K562 (cell line): ENCODE measurements at regions not wholly inside any gene's neighbourhood (a gene's known extent, or its start where the extent isn't known, plus 50 kb on each side); places are given as distances from the start of the nearest gene placed in this dataset.
"Not testable (repeated sequence)": the region's sequence is repeated elsewhere in the genome, so short reads cannot be mapped to it uniquely, and the experiment has no call there.

Experiments
- ATAC-seq: fragments of 200-7000 bp; cut with Tn5 transposase; 3 replicates; pipeline ENCODE4 v1.9.1; 2020; ENCODE audit warnings: moderate library complexity
- BruUV-seq: library from RNA; stranded (reverse); fragments of 400-500 nt; replicated peaks from 2 replicates; lab custom pipeline; 2021; lab: Mats Ljungman, UMichigan
- CTCF ChIA-PET: fragments of 300-600 bp; formaldehyde crosslinking; extraction: SDS; loops from one replicate; lab custom pipeline; 2021; ENCODE audit warnings: low intra/inter-chr PET ratio; lab: Yijun Ruan, JAX
- POLR2A ChIA-PET: fragments of 300-600, 350-650 bp; sonication (Branson Sonifier 250); formaldehyde crosslinking; extraction: SDS; loops from one replicate; lab custom pipeline; 2021; ENCODE audit warnings: antibody characterized with exemption, inconsistent platforms; lab: Yijun Ruan, JAX
- DNase-seq, 4 experiments: peaks; one replicate each; pipeline versions ENCODE4 v3.0.0 to v3.0.0-alpha.2; 2011 to 2018; ENCODE audit warnings: low spot score in 3 of 4, mixed read lengths in 3 of 4; ENCODE audit errors: extremely low read depth in 1 of 4
- FAIRE-seq: peaks from 2 replicates; lab custom pipeline; 2011; peaks lifted over from hg19 to GRCh38; lab: Jason Lieb, UNC
- H2AFZ ChIP-seq: 2 replicates; pipeline ENCODE4 v1.6.0; 2011; ENCODE audit warnings: low read depth, low read length, control low read depth, inconsistent platforms
- H3K27ac ChIP-seq: fragments of 200-600 bp; 3 replicates; pipeline ENCODE4 v1.8.0; 2011; ENCODE audit warnings: low read depth, mild to moderate bottlenecking, control low read depth, inconsistent platforms, low read length, moderate library complexity, mixed read lengths; ENCODE audit errors: extremely low read depth
- H3K27me3 ChIP-seq, 2 experiments: fragments of 300-600 bp in 1 of 2; 2 replicates in 1 of 2; 3 replicates in 1 of 2; pipeline versions ENCODE4 v1.6.0 to v1.8.0; 2011; ENCODE audit warnings: inconsistent platforms in 2 of 2, low read length in 2 of 2, mild to moderate bottlenecking in 1 of 2, mixed read lengths in 1 of 2, moderate library complexity in 1 of 2; ENCODE audit not compliant: control insufficient read depth in 2 of 2, insufficient read depth in 2 of 2
- H3K36me3 ChIP-seq: fragments of 300-600 bp; 3 replicates; pipeline ENCODE4 v1.8.0; 2011; ENCODE audit warnings: mild to moderate bottlenecking, low read length, inconsistent platforms; ENCODE audit not compliant: control insufficient read depth, insufficient read depth
- H3K4me1 ChIP-seq, 2 experiments: fragments of 200-600 bp in 1 of 2; replicated peaks in 1 of 2; 2 replicates in 1 of 2; 3 replicates in 1 of 2; pipeline versions ENCODE4 v1.5.1 to v1.8.0; 2011; ENCODE audit warnings: inconsistent platforms in 2 of 2, low read length in 2 of 2, mild to moderate bottlenecking in 1 of 2, mixed read lengths in 1 of 2, moderate library complexity in 1 of 2; ENCODE audit not compliant: control insufficient read depth in 2 of 2, insufficient read depth in 2 of 2
- H3K4me2 ChIP-seq: 2 replicates; pipeline ENCODE4 v1.6.1; 2011; ENCODE audit warnings: low read length, control low read depth, inconsistent platforms, mixed read lengths; ENCODE audit not compliant: insufficient read depth
- H3K4me3 ChIP-seq: fragments of 200-600 bp; sonication (generic), shearing (Covaris generic); 2 replicates; pipeline ENCODE4 v1.5.1; 2016; ENCODE audit warnings: control low read depth, inconsistent platforms
- H3K79me2 ChIP-seq: fragments of 200-600 bp; 3 replicates; pipeline ENCODE4 v1.8.0; 2011; ENCODE audit warnings: low read length, inconsistent platforms; ENCODE audit not compliant: control insufficient read depth, insufficient read depth
- H3K9ac ChIP-seq, 2 experiments: 2 replicates each; pipeline versions ENCODE4 v1.6.0 to v1.6.1; 2011; ENCODE audit warnings: low read depth in 2 of 2, low read length in 2 of 2, control low read depth in 1 of 2, inconsistent platforms in 1 of 2, mild to moderate bottlenecking in 1 of 2, mixed read lengths in 1 of 2; ENCODE audit not compliant: insufficient read depth in 1 of 2
- H3K9me1 ChIP-seq: one replicate; pipeline ENCODE4 v1.6.0; 2011; ENCODE audit warnings: inconsistent platforms, mild to moderate bottlenecking, low read length, moderate library complexity; ENCODE audit not compliant: control insufficient read depth, insufficient read depth
- H3K9me3 ChIP-seq: replicated peaks from 2 replicates; pipeline ENCODE4 v1.5.1; 2011; ENCODE audit warnings: low read depth, low read length, inconsistent platforms; ENCODE audit not compliant: control insufficient read depth, insufficient read depth
- H4K20me1 ChIP-seq: replicated peaks from 2 replicates; pipeline ENCODE4 v1.6.1; 2011; ENCODE audit warnings: low read length, inconsistent platforms, mixed read lengths; ENCODE audit not compliant: control insufficient read depth, insufficient read depth
- ARID1B ChIP-seq: fragments of 450-650 bp; IDR thresholded peaks from 2 replicates; pipeline ENCODE4 v1.6.1; 2016; ENCODE audit warnings: antibody characterized with exemption, mild to moderate bottlenecking, inconsistent platforms
- CCNT2 ChIP-seq: IDR thresholded peaks from 2 replicates; pipeline ENCODE4 v1.6.1; 2011; ENCODE audit warnings: borderline replicate concordance, low read depth, mild to moderate bottlenecking, moderate library complexity, mixed read lengths, low read length; ENCODE audit not compliant: insufficient read length; ENCODE audit errors: extremely low read depth
- CTBP1 ChIP-seq: fragments of 450-650 bp; IDR thresholded peaks from 2 replicates; pipeline ENCODE4 v1.6.1; 2016; ENCODE audit warnings: borderline replicate concordance
- GATA2 ChIP-seq: sonication (generic); formaldehyde crosslinking; IDR thresholded peaks from 2 replicates; pipeline ENCODE4 v1.4.0; 2020; ENCODE audit warnings: mild to moderate bottlenecking, missing genetic modification reagents
- JUN ChIP-seq, 2 experiments: sonication (generic) in 1 of 2; formaldehyde crosslinking in 1 of 2; IDR thresholded peaks; 2 replicates each; pipeline versions ENCODE4 v1.6.1 to v1.8.0; 2012 to 2022; ENCODE audit warnings: borderline replicate concordance in 2 of 2, mild to moderate bottlenecking in 2 of 2, improper control_type of control experiment in 1 of 2, low read depth in 1 of 2, low read length in 1 of 2, missing genetic modification reagents in 1 of 2
- JUND ChIP-seq, 2 experiments: IDR thresholded peaks; 2 replicates in 1 of 2; 3 replicates in 1 of 2; pipeline ENCODE4 v1.6.1; 2011; ENCODE audit warnings: borderline replicate concordance in 2 of 2, low read depth in 2 of 2, low read length in 2 of 2, improper control_type of control experiment in 1 of 2, missing biosample characterization in 1 of 2, missing genetic modification characterization in 1 of 2, missing genetic modification reagents in 1 of 2
- NRF1 ChIP-seq, 2 experiments: fragments of 450-650 bp; IDR thresholded peaks in 1 of 2; conservative IDR thresholded peaks in 1 of 2; 2 replicates each; pipeline ENCODE4 v1.6.1; 2014; ENCODE audit warnings: mild to moderate bottlenecking in 2 of 2
- TFAP4 ChIP-seq: sonication (generic); formaldehyde crosslinking; IDR thresholded peaks from 2 replicates; pipeline ENCODE4 v1.8.0; 2022; ENCODE audit warnings: missing genetic modification reagents, mild to moderate bottlenecking, moderate library complexity, borderline replicate concordance
- WGBS: fragments of 100-300 bp; shearing (Covaris generic); methylation state at CpG from one replicate; pipeline ENCODE4 v1.1.6; 2016; ENCODE audit warnings: low coverage, mixed read lengths; ENCODE audit not compliant: insufficient coverage; ENCODE audit errors: missing lambda C conversion rate; 5-methylcytosine and 5-hydroxymethylcytosine counted together
- in situ Hi-C: fragments of 300-500 bp; cut with MboI; formaldehyde crosslinking; loops from 4 replicates; pipeline ENCODE4 v1.15.0; 2018; ENCODE audit warnings: inconsistent platforms, mixed read lengths
- intact Hi-C: fragments of 100-400 bp; cut with micrococcal nuclease; formaldehyde crosslinking; loops from 2 replicates; pipeline ENCODE4 v1.14.2; 2022

- TF ChIP-seq JUND (IDR thresholded peaks at IDR 0.05; ENCODE audit: borderline replicate concordance, low read depth, low read length) (peak; percentile 79; the same call in 1 of the 2 replicates), JUND (tag; IDR thresholded peaks at IDR 0.05; ENCODE audit: borderline replicate concordance, low read depth, low read length) (peak; percentile 40; the same call in 1 of the 3 replicates), GATA2 (0 out of 2 replicates have a peak, but pooled peaks have one; percentile 23), CCNT2 (peak; percentile 18), CTBP1 (peak; percentile 53; the same call in 1 of the 2 replicates), ARID1B (peak; percentile 25; the same call in 1 of the 2 replicates), NRF1 (conservative IDR thresholded peaks at IDR 0.05 in 1 of 2, IDR thresholded peaks at IDR 0.05 in 1 of 2) (0 out of 4 replicates have a peak, but pooled peaks of 1 of the 2 experiments have one; percentile 20), JUN (IDR thresholded peaks at IDR 0.05; ENCODE audit: borderline replicate concordance, low read depth, low read length) (peak; percentile 56; the same call in 1 of the 2 replicates), TFAP4 (CRISPR knock-in tag) (peak; percentile 87)
- TF ChIP-seq JUN (CRISPR knock-in tag; IDR thresholded peaks at IDR 0.05; ENCODE audit: borderline replicate concordance), result not testable (repeated sequence)
These were observed 80.9 kb upstream of the SAMD11 start (continued) for GRCh38 chr1:842799-843198.

- POLR2A ChIA-PET, CTCF ChIA-PET, H3K79me2 ChIP-seq, H3K27ac ChIP-seq, H3K4me2 ChIP-seq, H3K9me1 ChIP-seq, H3K27me3 ChIP-seq, H4K20me1 ChIP-seq, H2AFZ ChIP-seq, H3K9ac ChIP-seq, ATAC-seq, FAIRE-seq, BruUV-seq, DNase-seq, H3K4me3 ChIP-seq, H3K9me3 ChIP-seq: not testable (repeated sequence)
- Histone ChIP-seq H3K36me3 (peaks cover 29% of the 10 kb centered on the region; the same call in 1 of the 3 replicates), H3K4me1 (peaks cover 7 to 12% of the 10 kb centered on the region in 2 experiments; a peak in 3 of 5 replicates)
- in situ Hi-C loops, result loop anchor here (5.0 kb wide), 1 partner anchor 527 kb away; no protein-coding TSS in a partner anchor
- intact Hi-C loops, result loop anchor here (10.0 kb wide), 1 partner anchor 69 kb away; no protein-coding TSS in a partner anchor
- WGBS, result 82% methylated on average over 5 of the region's 5 CpGs
These were observed 79.8 kb upstream of the SAMD11 start for GRCh38 chr1:843946-844345.
